Liver (tissue), 3 donors: ENCODE measurements at regions not wholly inside any gene's neighbourhood (a gene's known extent, or its start where the extent isn't known, plus 50 kb on each side); places are given as distances from the start of the nearest gene placed in this dataset.

Experiments
- CTCF ChIP-seq: fragments of 150-350 bp; IDR thresholded peaks from 2 replicates; pipeline ENCODE4 v1.5.1; 2017; ENCODE audit warnings: improper control_type of control experiment, low read depth, low read length; ENCODE audit not compliant: missing input control
- EGR1 ChIP-seq, 2 donors: IDR thresholded peaks; 2 replicates each; pipeline ENCODE4 v1.6.1; 2016 to 2018; ENCODE audit warnings: antibody characterized with exemption in 2 of 2, low read depth in 2 of 2
- HNF4A ChIP-seq, 2 donors: conservative IDR thresholded peaks; 2 replicates each; pipeline ENCODE4 v1.6.1; 2016; ENCODE audit warnings: antibody characterized with exemption in 2 of 2, mild to moderate bottlenecking in 2 of 2
- HNF4G ChIP-seq: IDR thresholded peaks from 2 replicates; pipeline ENCODE4 v1.6.1; 2016; ENCODE audit warnings: antibody characterized with exemption
- JUND ChIP-seq, 2 donors: IDR thresholded peaks; 2 replicates each; pipeline ENCODE4 v1.6.1; 2016; ENCODE audit warnings: antibody characterized with exemption in 2 of 2
- MAX ChIP-seq: IDR thresholded peaks from 2 replicates; pipeline ENCODE4 v1.6.1; 2016; ENCODE audit warnings: antibody characterized with exemption
- RAD21 ChIP-seq, 2 donors: IDR thresholded peaks; 2 replicates each; pipeline ENCODE4 v1.6.1; 2016; ENCODE audit warnings: antibody characterized with exemption in 2 of 2, mild to moderate bottlenecking in 2 of 2
- SP1 ChIP-seq: IDR thresholded peaks from 2 replicates; pipeline ENCODE4 v1.6.1; 2018; ENCODE audit warnings: antibody characterized with exemption, mild to moderate bottlenecking
- TAF1 ChIP-seq: conservative IDR thresholded peaks from 2 replicates; pipeline ENCODE4 v1.6.1; 2016; ENCODE audit warnings: antibody characterized with exemption, mild to moderate bottlenecking
- YY1 ChIP-seq: IDR thresholded peaks from 2 replicates; pipeline ENCODE4 v1.6.1; 2016; ENCODE audit warnings: antibody characterized with exemption, mild to moderate bottlenecking
- TF ChIP-seq, protein P1 (sequence below): IDR thresholded peaks from 2 replicates; pipeline ENCODE4 v1.6.1; 2016; ENCODE audit warnings: antibody characterized with exemption
- TF ChIP-seq, protein P2 (sequence below): IDR thresholded peaks from 2 replicates; pipeline ENCODE4 v1.6.1; 2016; ENCODE audit warnings: antibody characterized with exemption
- TF ChIP-seq, protein P3 (sequence below): IDR thresholded peaks from 2 replicates; pipeline ENCODE4 v1.6.1; 2016; ENCODE audit warnings: antibody characterized with exemption, mild to moderate bottlenecking
- donor health status: healthy.
- donor health status: healthy.

GRCh38 chr9:26662476-26662875 is 230.1 kb downstream of the CAAP1 start:
- TF ChIP-seq CTCF (no peak), SP1 (no peak), MAX (no peak), JUND (IDR thresholded peaks at IDR 0.05) (no peak), YY1 (no peak), TAF1 (no peak), EGR1 (IDR thresholded peaks at IDR 0.05; ENCODE audit: low read depth in 2 of 2) (no peak), HNF4A (conservative IDR thresholded peaks at IDR 0.05) (no peak), RAD21 (IDR thresholded peaks at IDR 0.05) (no peak), HNF4G (no peak)
- TF ChIP-seq, protein P1, sequence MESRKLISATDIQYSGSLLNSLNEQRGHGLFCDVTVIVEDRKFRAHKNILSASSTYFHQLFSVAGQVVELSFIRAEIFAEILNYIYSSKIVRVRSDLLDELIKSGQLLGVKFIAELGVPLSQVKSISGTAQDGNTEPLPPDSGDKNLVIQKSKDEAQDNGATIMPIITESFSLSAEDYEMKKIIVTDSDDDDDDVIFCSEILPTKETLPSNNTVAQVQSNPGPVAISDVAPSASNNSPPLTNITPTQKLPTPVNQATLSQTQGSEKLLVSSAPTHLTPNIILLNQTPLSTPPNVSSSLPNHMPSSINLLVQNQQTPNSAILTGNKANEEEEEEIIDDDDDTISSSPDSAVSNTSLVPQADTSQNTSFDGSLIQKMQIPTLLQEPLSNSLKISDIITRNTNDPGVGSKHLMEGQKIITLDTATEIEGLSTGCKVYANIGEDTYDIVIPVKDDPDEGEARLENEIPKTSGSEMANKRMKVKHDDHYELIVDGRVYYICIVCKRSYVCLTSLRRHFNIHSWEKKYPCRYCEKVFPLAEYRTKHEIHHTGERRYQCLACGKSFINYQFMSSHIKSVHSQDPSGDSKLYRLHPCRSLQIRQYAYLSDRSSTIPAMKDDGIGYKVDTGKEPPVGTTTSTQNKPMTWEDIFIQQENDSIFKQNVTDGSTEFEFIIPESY = no peak
- TF ChIP-seq, protein P2, sequence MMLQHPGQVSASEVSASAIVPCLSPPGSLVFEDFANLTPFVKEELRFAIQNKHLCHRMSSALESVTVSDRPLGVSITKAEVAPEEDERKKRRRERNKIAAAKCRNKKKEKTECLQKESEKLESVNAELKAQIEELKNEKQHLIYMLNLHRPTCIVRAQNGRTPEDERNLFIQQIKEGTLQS = no peak
- TF ChIP-seq, protein P3, sequence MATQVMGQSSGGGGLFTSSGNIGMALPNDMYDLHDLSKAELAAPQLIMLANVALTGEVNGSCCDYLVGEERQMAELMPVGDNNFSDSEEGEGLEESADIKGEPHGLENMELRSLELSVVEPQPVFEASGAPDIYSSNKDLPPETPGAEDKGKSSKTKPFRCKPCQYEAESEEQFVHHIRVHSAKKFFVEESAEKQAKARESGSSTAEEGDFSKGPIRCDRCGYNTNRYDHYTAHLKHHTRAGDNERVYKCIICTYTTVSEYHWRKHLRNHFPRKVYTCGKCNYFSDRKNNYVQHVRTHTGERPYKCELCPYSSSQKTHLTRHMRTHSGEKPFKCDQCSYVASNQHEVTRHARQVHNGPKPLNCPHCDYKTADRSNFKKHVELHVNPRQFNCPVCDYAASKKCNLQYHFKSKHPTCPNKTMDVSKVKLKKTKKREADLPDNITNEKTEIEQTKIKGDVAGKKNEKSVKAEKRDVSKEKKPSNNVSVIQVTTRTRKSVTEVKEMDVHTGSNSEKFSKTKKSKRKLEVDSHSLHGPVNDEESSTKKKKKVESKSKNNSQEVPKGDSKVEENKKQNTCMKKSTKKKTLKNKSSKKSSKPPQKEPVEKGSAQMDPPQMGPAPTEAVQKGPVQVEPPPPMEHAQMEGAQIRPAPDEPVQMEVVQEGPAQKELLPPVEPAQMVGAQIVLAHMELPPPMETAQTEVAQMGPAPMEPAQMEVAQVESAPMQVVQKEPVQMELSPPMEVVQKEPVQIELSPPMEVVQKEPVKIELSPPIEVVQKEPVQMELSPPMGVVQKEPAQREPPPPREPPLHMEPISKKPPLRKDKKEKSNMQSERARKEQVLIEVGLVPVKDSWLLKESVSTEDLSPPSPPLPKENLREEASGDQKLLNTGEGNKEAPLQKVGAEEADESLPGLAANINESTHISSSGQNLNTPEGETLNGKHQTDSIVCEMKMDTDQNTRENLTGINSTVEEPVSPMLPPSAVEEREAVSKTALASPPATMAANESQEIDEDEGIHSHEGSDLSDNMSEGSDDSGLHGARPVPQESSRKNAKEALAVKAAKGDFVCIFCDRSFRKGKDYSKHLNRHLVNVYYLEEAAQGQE = no peak
